Fibroblast of lung (primary cell): ENCODE measurements at regions not wholly inside any gene's neighbourhood (a gene's known extent, or its start where the extent isn't known, plus 50 kb on each side); places are given as distances from the start of the nearest gene placed in this dataset.

Source experiments
- EZH2 ChIP-seq: IDR thresholded peaks from 2 replicates; pipeline ENCODE4 v1.5.1; 2012; ENCODE audit warnings: low read length, control low read depth, mild to moderate bottlenecking; ENCODE audit errors: missing control alignments
- TF ChIP-seq, protein P1 (sequence below), 2 donors: IDR thresholded peaks in 1 of 2; conservative IDR thresholded peaks in 1 of 2; 1 replicate in 1 of 2; 2 replicates in 1 of 2; pipeline ENCODE4 v1.5.1; 2011 to 2012; ENCODE audit warnings: low read length in 2 of 2, control low read depth in 1 of 2, inconsistent platforms in 1 of 2, low read depth in 1 of 2, mild to moderate bottlenecking in 1 of 2

DNA sequence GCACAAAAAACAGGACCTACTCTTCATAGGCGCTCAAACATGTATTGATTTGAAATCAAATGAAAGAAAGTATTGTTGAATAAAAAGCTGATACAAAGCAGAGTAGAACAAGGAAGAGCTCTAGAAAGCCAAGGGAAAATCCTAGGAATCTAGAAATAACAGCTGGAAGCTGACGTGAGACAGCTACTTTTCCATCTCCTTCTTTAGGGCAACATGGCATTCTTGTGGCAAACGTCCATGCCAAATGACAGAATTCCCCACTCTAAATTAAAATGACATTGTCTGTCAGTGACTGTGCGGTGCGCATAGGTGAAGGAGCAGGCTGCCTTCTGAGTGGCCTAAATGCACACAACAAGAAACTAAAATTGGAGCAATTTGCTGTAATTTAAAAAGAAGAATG, 557.4 kb downstream of the SOX11 start:
- TF ChIP-seq, protein P1, sequence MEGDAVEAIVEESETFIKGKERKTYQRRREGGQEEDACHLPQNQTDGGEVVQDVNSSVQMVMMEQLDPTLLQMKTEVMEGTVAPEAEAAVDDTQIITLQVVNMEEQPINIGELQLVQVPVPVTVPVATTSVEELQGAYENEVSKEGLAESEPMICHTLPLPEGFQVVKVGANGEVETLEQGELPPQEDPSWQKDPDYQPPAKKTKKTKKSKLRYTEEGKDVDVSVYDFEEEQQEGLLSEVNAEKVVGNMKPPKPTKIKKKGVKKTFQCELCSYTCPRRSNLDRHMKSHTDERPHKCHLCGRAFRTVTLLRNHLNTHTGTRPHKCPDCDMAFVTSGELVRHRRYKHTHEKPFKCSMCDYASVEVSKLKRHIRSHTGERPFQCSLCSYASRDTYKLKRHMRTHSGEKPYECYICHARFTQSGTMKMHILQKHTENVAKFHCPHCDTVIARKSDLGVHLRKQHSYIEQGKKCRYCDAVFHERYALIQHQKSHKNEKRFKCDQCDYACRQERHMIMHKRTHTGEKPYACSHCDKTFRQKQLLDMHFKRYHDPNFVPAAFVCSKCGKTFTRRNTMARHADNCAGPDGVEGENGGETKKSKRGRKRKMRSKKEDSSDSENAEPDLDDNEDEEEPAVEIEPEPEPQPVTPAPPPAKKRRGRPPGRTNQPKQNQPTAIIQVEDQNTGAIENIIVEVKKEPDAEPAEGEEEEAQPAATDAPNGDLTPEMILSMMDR (conservative IDR thresholded peaks at IDR 0.05 in 1 of 2, IDR thresholded peaks at IDR 0.05 in 1 of 2; ENCODE audit: low read depth in 1 of 2, low read length in 2 of 2): no peak
- TF ChIP-seq EZH2: no peak
